ENCODE measurements at regions not wholly inside any gene's neighbourhood (a gene's known extent, or its start where the extent isn't known, plus 50 kb on each side); places are given as distances from the start of the nearest gene placed in this dataset.

DNA sequence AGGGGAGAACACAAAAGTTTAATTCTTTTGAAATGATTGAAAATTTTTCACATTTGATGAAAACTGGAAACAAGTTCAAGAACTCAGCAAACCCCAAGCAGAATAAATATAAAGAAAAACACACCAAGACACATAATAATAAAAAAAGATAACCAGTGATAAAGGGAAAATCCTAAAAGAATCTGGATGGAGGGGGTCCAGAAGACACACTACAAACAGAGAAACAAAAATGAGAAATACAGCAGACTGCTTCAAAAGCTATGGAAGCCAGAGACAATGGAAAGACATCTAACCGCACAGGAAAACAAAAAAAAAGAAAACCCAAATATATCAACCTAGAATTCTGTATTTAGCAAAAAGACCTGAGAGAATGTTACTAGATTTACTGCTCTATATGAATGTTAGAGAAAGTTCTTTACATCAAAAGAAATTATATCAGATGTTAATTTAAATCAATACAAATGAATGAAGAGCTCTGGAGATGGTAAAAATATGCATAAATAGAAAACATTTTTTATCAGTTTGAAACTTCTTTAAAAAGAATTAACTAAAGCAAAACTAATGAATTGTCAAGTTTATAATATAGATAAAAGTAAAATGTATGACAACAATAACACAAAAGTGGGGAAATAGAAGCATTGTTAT, 310.7 kb upstream of the PREP start:
- TF ChIP-seq, protein P1, sequence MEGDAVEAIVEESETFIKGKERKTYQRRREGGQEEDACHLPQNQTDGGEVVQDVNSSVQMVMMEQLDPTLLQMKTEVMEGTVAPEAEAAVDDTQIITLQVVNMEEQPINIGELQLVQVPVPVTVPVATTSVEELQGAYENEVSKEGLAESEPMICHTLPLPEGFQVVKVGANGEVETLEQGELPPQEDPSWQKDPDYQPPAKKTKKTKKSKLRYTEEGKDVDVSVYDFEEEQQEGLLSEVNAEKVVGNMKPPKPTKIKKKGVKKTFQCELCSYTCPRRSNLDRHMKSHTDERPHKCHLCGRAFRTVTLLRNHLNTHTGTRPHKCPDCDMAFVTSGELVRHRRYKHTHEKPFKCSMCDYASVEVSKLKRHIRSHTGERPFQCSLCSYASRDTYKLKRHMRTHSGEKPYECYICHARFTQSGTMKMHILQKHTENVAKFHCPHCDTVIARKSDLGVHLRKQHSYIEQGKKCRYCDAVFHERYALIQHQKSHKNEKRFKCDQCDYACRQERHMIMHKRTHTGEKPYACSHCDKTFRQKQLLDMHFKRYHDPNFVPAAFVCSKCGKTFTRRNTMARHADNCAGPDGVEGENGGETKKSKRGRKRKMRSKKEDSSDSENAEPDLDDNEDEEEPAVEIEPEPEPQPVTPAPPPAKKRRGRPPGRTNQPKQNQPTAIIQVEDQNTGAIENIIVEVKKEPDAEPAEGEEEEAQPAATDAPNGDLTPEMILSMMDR (IDR thresholded peaks at IDR 0.05), result no peak
- TF ChIP-seq POLR2A (IDR thresholded peaks at IDR 0.05), result no peak

Data from body of pancreas (tissue), 4 donors.